H1 (cell line): ENCODE measurements at regions not wholly inside any gene's neighbourhood (a gene's known extent, or its start where the extent isn't known, plus 50 kb on each side); places are given as distances from the start of the nearest gene placed in this dataset.

Experiments
- CTCF ChIA-PET: fragments of 300-600 bp; sonication (Branson Sonifier 250); formaldehyde crosslinking; loops from one replicate; lab custom pipeline; 2021; ENCODE audit not compliant: partially characterized antibody; lab: Charles Lee
- POLR2A ChIA-PET: fragments of 300-600 bp; sonication (Branson Sonifier 250); formaldehyde crosslinking; loops from one replicate; lab custom pipeline; 2021; ENCODE audit warnings: inconsistent platforms; ENCODE audit not compliant: partially characterized antibody; lab: Charles Lee
- DNase-seq, 2 experiments: peaks; one replicate each; pipeline versions ENCODE4 v3.0.0 to v3.0.0-alpha.2; 2010 to 2022; ENCODE audit warnings: low spot score in 2 of 2, low read depth in 1 of 2, mixed read lengths in 1 of 2
- FAIRE-seq: peaks from 2 replicates; lab custom pipeline; 2011; peaks lifted over from hg19 to GRCh38; lab: Jason Lieb, UNC
- H2AFZ ChIP-seq: 2 replicates; pipeline ENCODE4 v1.8.1; 2012; ENCODE audit warnings: low read length, inconsistent platforms
- H2AK5ac ChIP-seq: 2 replicates; pipeline ENCODE4 v1.6.1; 2013; ENCODE audit warnings: low read depth, low read length
- H2BK120ac ChIP-seq: replicated peaks from 2 replicates; pipeline ENCODE3; 2013; ENCODE audit warnings: low read depth, low read length, inconsistent platforms
- H2BK12ac ChIP-seq: 2 replicates; pipeline ENCODE4 v1.6.1; 2013; ENCODE audit warnings: low read depth, low read length
- H2BK15ac ChIP-seq: 2 replicates; pipeline ENCODE4 v1.6.1; 2013; ENCODE audit warnings: low read length
- H2BK20ac ChIP-seq: 2 replicates; pipeline ENCODE4 v1.6.1; 2013; ENCODE audit warnings: low read length
- H2BK5ac ChIP-seq: 2 replicates; pipeline ENCODE4 v1.6.1; 2013; ENCODE audit warnings: low read depth, low read length
- H3K14ac ChIP-seq: 2 replicates; pipeline ENCODE4 v1.6.1; 2013; ENCODE audit warnings: inconsistent platforms; ENCODE audit not compliant: insufficient read length
- H3K18ac ChIP-seq: 2 replicates; pipeline ENCODE4 v1.6.1; 2013; ENCODE audit warnings: low read length; ENCODE audit errors: extremely low read depth
- H3K23ac ChIP-seq: 2 replicates; pipeline ENCODE4 v1.6.1; 2013; ENCODE audit warnings: inconsistent platforms; ENCODE audit not compliant: insufficient read length
- H3K23me2 ChIP-seq: 2 replicates; pipeline ENCODE4 v1.6.1; 2013; ENCODE audit warnings: low read depth, low read length
- H3K27ac ChIP-seq: 2 replicates; pipeline ENCODE4 v1.6.1; 2011; ENCODE audit warnings: low read depth, low read length, inconsistent platforms
- H3K27me3 ChIP-seq, 4 experiments: replicated peaks in 1 of 4; 1 replicate in 1 of 4; 2 replicates in 3 of 4; pipeline versions ENCODE4 v1.6.1 to v1.8.1; 2011 to 2013; ENCODE audit warnings: low read length in 3 of 4, mild to moderate bottlenecking in 3 of 4, inconsistent platforms in 2 of 4, mixed read lengths in 2 of 4, moderate library complexity in 1 of 4; ENCODE audit not compliant: control insufficient read depth in 3 of 4, insufficient read depth in 3 of 4; ENCODE audit errors: extremely low read depth in 1 of 4
- H3K36me3 ChIP-seq, 4 experiments: 2 replicates each; pipeline versions ENCODE4 v1.6.1 to v1.8.1; 2011 to 2013; ENCODE audit warnings: mild to moderate bottlenecking in 4 of 4, low read length in 3 of 4, moderate library complexity in 2 of 4, control low read depth in 1 of 4, inconsistent platforms in 1 of 4; ENCODE audit not compliant: insufficient read depth in 4 of 4, control insufficient read depth in 2 of 4
- H3K4ac ChIP-seq: replicated peaks from 2 replicates; pipeline ENCODE3; 2013; ENCODE audit warnings: low read length, low read depth, mixed read lengths, inconsistent platforms; ENCODE audit not compliant: insufficient read length
- H3K4me1 ChIP-seq, 4 experiments: replicated peaks in 1 of 4; 1 replicate in 1 of 4; 2 replicates in 3 of 4; pipeline versions ENCODE4 v1.6.1 to v1.8.1; 2011 to 2013; ENCODE audit warnings: low read length in 3 of 4, inconsistent platforms in 2 of 4, mixed read lengths in 1 of 4; ENCODE audit not compliant: insufficient read depth in 4 of 4, control insufficient read depth in 3 of 4
- H3K4me2 ChIP-seq, 2 experiments: 2 replicates each; pipeline versions ENCODE4 v1.6.1 to v1.8.1; 2011 to 2013; ENCODE audit warnings: low read depth in 2 of 2, low read length in 2 of 2, control low read depth in 1 of 2, inconsistent platforms in 1 of 2, mild to moderate bottlenecking in 1 of 2; ENCODE audit not compliant: insufficient read depth in 1 of 2
- H3K4me3 ChIP-seq, 4 experiments: fragments of 200-600, 300-600 bp in 1 of 4; sonication (generic), shearing (Covaris generic), sonication (Bioruptor Twin) in 1 of 4; 2 replicates each; pipeline versions ENCODE4 v1.5.1 to v1.8.1; 2011 to 2016; ENCODE audit warnings: low read length in 4 of 4, low read depth in 3 of 4, control low read depth in 2 of 4, inconsistent platforms in 2 of 4, mild to moderate bottlenecking in 2 of 4, mixed read lengths in 1 of 4, moderate library complexity in 1 of 4; ENCODE audit not compliant: insufficient read depth in 2 of 4; ENCODE audit errors: extremely low read depth in 1 of 4
- H3K56ac ChIP-seq: replicated peaks from 2 replicates; pipeline ENCODE3; 2013; ENCODE audit warnings: low read depth, mild to moderate bottlenecking, mixed read lengths, low read length, inconsistent platforms; ENCODE audit not compliant: insufficient read length
- H3K79me1 ChIP-seq: 2 replicates; pipeline ENCODE4 v1.6.1; 2013; ENCODE audit warnings: low read depth, low read length, control low read depth
- H3K79me2 ChIP-seq, 2 experiments: 2 replicates each; pipeline versions ENCODE4 v1.6.1 to v1.8.1; 2012 to 2013; ENCODE audit warnings: low read length in 2 of 2, mild to moderate bottlenecking in 2 of 2, inconsistent platforms in 1 of 2; ENCODE audit not compliant: insufficient read depth in 2 of 2, control insufficient read depth in 1 of 2
- H3K9ac ChIP-seq, 4 experiments: replicated peaks in 1 of 4; 1 replicate in 1 of 4; 2 replicates in 3 of 4; pipeline versions ENCODE4 v1.6.1 to v1.8.1; 2011 to 2013; ENCODE audit warnings: low read depth in 3 of 4, low read length in 3 of 4, control low read depth in 2 of 4, mild to moderate bottlenecking in 2 of 4, moderate library complexity in 2 of 4, inconsistent platforms in 1 of 4; ENCODE audit errors: extremely low read depth in 1 of 4
- H3K9me3 ChIP-seq, 2 experiments: 2 replicates each; pipeline versions ENCODE4 v1.6.1 to v1.8.1; 2012 to 2013; ENCODE audit warnings: mild to moderate bottlenecking in 2 of 2, moderate library complexity in 2 of 2, control low read depth in 1 of 2, inconsistent platforms in 1 of 2, low read depth in 1 of 2, low read length in 1 of 2, mixed read lengths in 1 of 2; ENCODE audit not compliant: insufficient read depth in 2 of 2
- H4K20me1 ChIP-seq, 2 experiments: replicated peaks in 1 of 2; 2 replicates each; pipeline versions ENCODE3 to v1.8.1; 2011 to 2013; ENCODE audit warnings: inconsistent platforms in 2 of 2, low read length in 2 of 2, mild to moderate bottlenecking in 1 of 2; ENCODE audit not compliant: insufficient read depth in 2 of 2, control insufficient read depth in 1 of 2
- H4K5ac ChIP-seq: 2 replicates; pipeline ENCODE4 v1.6.1; 2013; ENCODE audit warnings: low read length, low read depth, mixed read lengths, inconsistent platforms; ENCODE audit not compliant: insufficient read length
- H4K8ac ChIP-seq: 2 replicates; pipeline ENCODE4 v1.8.0; 2013; ENCODE audit warnings: mild to moderate bottlenecking, moderate library complexity, low read length, inconsistent platforms; ENCODE audit not compliant: insufficient read depth; ENCODE audit errors: extremely low read depth
- H4K91ac ChIP-seq: replicated peaks from 2 replicates; pipeline ENCODE3; 2013; ENCODE audit warnings: low read length, mixed read lengths, inconsistent platforms; ENCODE audit not compliant: insufficient read length
- CBX8 ChIP-seq: fragments of 300-800, 300-1000 bp; sonication (generic); IDR thresholded peaks from 2 replicates; pipeline ENCODE4 v1.7.1; 2016; ENCODE audit warnings: low read depth, low read length, borderline replicate concordance
- CEBPB ChIP-seq: IDR thresholded peaks from 2 replicates; pipeline ENCODE4 v1.6.1; 2012; ENCODE audit warnings: low read depth, low read length
- CTCF ChIP-seq, 3 experiments: IDR thresholded peaks; 1 replicate in 2 of 3; 2 replicates in 1 of 3; pipeline versions ENCODE4 v1.5.1 to v1.6.1; 2011; ENCODE audit warnings: low read length in 3 of 3, mild to moderate bottlenecking in 3 of 3, inconsistent platforms in 2 of 3, low read depth in 1 of 3, moderate library complexity in 1 of 3; ENCODE audit not compliant: insufficient read depth in 1 of 3; ENCODE audit errors: control extremely low read depth in 1 of 3
- EGR1 ChIP-seq: IDR thresholded peaks from 2 replicates; pipeline ENCODE4 v1.6.1; 2011; ENCODE audit warnings: low read depth, low read length, borderline replicate concordance
- JUN ChIP-seq: IDR thresholded peaks from 2 replicates; pipeline ENCODE4 v1.6.1; 2011; ENCODE audit warnings: low read depth, mild to moderate bottlenecking, improper control_type of control experiment, low read length
- KDM1A ChIP-seq: fragments of 200-600, 300-600 bp; sonication (generic); IDR thresholded peaks from 2 replicates; pipeline ENCODE4 v1.7.1; 2016; ENCODE audit warnings: mild to moderate bottlenecking, low read length, borderline replicate concordance
- KDM4A ChIP-seq: IDR thresholded peaks from one replicate; pipeline ENCODE4 v1.7.1; 2012; ENCODE audit warnings: low read depth, mild to moderate bottlenecking, moderate library complexity, low read length, inconsistent platforms; ENCODE audit not compliant: severe bottlenecking
- KDM5A ChIP-seq: fragments of 200-600 bp; IDR thresholded peaks from 2 replicates; pipeline ENCODE4 v1.7.1; 2012; ENCODE audit warnings: mild to moderate bottlenecking, low read length, inconsistent platforms, mixed read lengths
- RAD21 ChIP-seq, 2 experiments: IDR thresholded peaks in 1 of 2; conservative IDR thresholded peaks in 1 of 2; 2 replicates each; pipeline ENCODE4 v1.6.1; 2011; ENCODE audit warnings: low read depth in 2 of 2, low read length in 2 of 2, improper control_type of control experiment in 1 of 2, inconsistent platforms in 1 of 2, mild to moderate bottlenecking in 1 of 2, moderate library complexity in 1 of 2
- SAP30 ChIP-seq: fragments of 300-600 bp; sonication (generic); IDR thresholded peaks from 2 replicates; pipeline ENCODE4 v1.7.1; 2012; ENCODE audit warnings: low read length, moderate library complexity, mild to moderate bottlenecking, inconsistent platforms; ENCODE audit not compliant: insufficient read depth, insufficient replicate concordance
- ZNF274 ChIP-seq: IDR thresholded peaks from 2 replicates; pipeline ENCODE4 v1.7.0; 2012; ENCODE audit warnings: low read length, borderline replicate concordance; ENCODE audit errors: extremely low read depth
- WGBS, 2 experiments: shearing (Covaris generic) in 1 of 2; methylation state at CpG; one replicate each; pipeline versions ENCODE4 v1.1.6 to v1.1.7; 2013 to 2015; ENCODE audit warnings: low lambda C conversion rate in 2 of 2, mixed read lengths in 2 of 2, inconsistent platforms in 1 of 2, low coverage in 1 of 2, missing lambda C conversion rate in 1 of 2; ENCODE audit not compliant: insufficient replicate concordance in 2 of 2, insufficient coverage in 1 of 2, insufficient read length in 1 of 2; ENCODE audit errors: extremely low coverage in 1 of 2, missing lambda C conversion rate in 1 of 2; 5-methylcytosine and 5-hydroxymethylcytosine counted together

GRCh38 chr16:27644165-27644564 lies 94.2 kb downstream of the KATNIP start:
- peaks cover 0 to 5% (median 3%) of the 10 kb centered on the region in 4 experiments; a peak in 4 of 7 replicates for H3K4me1 ChIP-seq
- no peak overlapping the region for H4K5ac ChIP-seq
- no peaks in the 10 kb centered on the region for H3K23me2 ChIP-seq
- no peak overlapping the region for H3K18ac ChIP-seq
- no peak overlapping the region for H2AK5ac ChIP-seq
- no peaks in the 10 kb centered on the region for H3K79me1 ChIP-seq
- no peak overlapping the region for H2BK12ac ChIP-seq
- no peak overlapping the region for H4K91ac ChIP-seq
- H3K56ac ChIP-seq: no peak overlapping the region
- ChIA-PET CTCF (interaction anchor here (0.9 kb wide), 2 partner anchors 24 to 140 kb away, joined by 3 read pairs; no protein-coding TSS in a partner anchor), POLR2A (no interaction called here)
- no peak overlapping the region for H3K27ac ChIP-seq
- no peak overlapping the region for H3K14ac ChIP-seq
- DNase-seq (no peak), FAIRE-seq (no peak)
- H3K27me3 ChIP-seq: no peaks in the 10 kb centered on the region
- H3K23ac ChIP-seq: no peak overlapping the region
- H4K8ac ChIP-seq: no peak overlapping the region
- H3K9ac ChIP-seq: no peak overlapping the region
- no peak overlapping the region for H3K4ac ChIP-seq
- H2BK20ac ChIP-seq: no peak overlapping the region
- H2BK15ac ChIP-seq: no peak overlapping the region
- H3K4me2 ChIP-seq: no peak overlapping the region
- H3K36me3 ChIP-seq: no peaks in the 10 kb centered on the region
- H2BK120ac ChIP-seq: no peak overlapping the region
- no peaks in the 10 kb centered on the region for H3K9me3 ChIP-seq
- H3K4me3 ChIP-seq: no peak overlapping the region
- no peak overlapping the region for H2BK5ac ChIP-seq
- no peak overlapping the region for H2AFZ ChIP-seq
- peaks cover 0 to 2% of the 10 kb centered on the region in 2 experiments for H4K20me1 ChIP-seq
- WGBS, 2 experiments: 100% methylated on average over 8 of the region's 8 CpGs; no CpG with 5 or more reads in 1 of the 2 experiments
- H3K79me2 ChIP-seq: no peaks in the 10 kb centered on the region
- TF ChIP-seq CEBPB (no peak), RAD21 (IDR thresholded peaks at IDR 0.05 in 1 of 2, conservative IDR thresholded peaks at IDR 0.05 in 1 of 2; ENCODE audit: low read depth in 2 of 2, low read length in 2 of 2) (no peak), JUN (no peak), SAP30 (no peak), ZNF274 (no peak), CBX8 (no peak), KDM1A (no peak), EGR1 (no peak), KDM4A (no peak), CTCF (IDR thresholded peaks at IDR 0.05; ENCODE audit: control extremely low read depth in 1 of 3, insufficient read depth in 1 of 3, low read depth in 1 of 3, low read length in 3 of 3) (no peak), KDM5A (no peak)
